GM21737 (cell line): ENCODE measurements at regions not wholly inside any gene's neighbourhood (a gene's known extent, or its start where the extent isn't known, plus 50 kb on each side); places are given as distances from the start of the nearest gene placed in this dataset.
"Not testable (repeated sequence)": the region's sequence is repeated elsewhere in the genome, so short reads cannot be mapped to it uniquely, and the experiment has no call there.

ENCODE experiments used
- ATAC-seq: cut with Tn5 transposase; IDR thresholded peaks from one replicate; pipeline ENCODE4 v1.9.1; 2021; ENCODE audit warnings: mild to moderate bottlenecking, moderate library complexity; ENCODE audit not compliant: unreplicated experiment

DNA sequence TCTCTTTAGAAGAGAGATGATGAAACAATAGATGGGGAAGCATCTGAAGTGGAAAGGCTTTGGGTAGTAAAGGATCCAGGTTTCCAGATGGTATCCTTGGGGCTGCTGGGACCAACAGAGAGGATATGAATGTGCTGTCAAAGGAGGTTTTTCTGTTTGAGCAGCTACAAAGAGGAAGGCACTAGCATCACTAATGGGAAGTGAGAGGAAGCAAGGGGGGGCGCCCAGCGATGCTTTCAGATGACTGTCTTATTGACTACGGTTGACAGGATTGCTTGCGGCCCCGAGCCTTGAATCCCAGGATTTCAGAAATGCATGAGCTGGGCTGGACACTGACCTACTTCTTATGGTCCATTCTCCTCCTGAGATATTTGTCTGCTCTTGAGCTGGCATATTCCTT is 103.8 kb upstream of the GALNT15 start:
- no peak for ATAC-seq

DNA sequence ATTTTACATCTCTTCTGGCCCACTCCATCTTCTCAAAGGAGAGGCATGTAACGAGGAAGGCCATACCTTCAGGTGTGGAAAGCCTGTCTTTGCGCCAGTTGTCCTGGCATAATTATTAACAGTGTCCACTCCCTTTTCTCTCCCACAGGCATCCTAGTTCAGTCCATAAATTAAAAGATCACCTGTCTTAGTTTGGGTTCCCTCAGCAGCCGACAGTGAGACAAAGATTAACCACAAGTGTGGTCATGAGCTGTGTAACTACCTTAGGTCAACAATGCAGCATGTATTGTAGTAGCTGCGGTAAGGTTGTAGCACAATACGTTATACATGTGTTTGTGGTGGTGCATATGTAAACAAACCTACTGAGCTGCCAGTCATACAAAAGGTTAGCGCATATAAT is 103.3 kb upstream of the GALNT15 start:
- ATAC-seq = no peak

DNA sequence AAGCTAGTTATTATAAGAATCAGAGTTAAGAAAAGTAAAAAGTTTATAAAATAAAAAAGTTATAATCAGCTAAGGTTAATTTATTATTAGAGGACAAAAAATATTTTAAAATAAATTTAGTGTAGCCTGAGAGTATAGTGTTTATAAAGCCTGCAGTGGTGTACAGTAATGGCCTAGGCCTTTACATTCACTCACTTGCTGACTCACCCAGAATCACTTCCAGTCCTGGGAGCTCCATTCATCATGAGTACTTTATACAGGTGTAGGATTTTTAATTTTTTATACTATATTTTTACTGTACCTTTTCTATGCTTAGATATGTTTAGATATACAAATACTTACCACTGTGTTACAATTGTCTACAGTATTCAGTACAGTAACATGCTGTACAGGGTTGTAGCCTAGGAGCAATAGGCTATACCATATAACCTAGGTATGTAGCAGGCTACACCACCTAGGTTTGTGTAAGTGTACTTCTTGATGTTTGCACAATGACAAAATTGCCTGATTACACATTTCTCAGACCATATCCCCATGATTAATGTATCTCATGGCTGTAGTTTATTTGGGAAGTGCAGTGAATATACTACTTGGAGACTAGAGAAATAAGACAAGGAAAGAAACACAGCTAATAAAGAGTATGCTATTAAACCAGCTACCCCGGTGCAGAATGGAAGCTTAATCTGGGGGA is 101.9 kb upstream of the GALNT15 start:
- ATAC-seq = no peak

DNA sequence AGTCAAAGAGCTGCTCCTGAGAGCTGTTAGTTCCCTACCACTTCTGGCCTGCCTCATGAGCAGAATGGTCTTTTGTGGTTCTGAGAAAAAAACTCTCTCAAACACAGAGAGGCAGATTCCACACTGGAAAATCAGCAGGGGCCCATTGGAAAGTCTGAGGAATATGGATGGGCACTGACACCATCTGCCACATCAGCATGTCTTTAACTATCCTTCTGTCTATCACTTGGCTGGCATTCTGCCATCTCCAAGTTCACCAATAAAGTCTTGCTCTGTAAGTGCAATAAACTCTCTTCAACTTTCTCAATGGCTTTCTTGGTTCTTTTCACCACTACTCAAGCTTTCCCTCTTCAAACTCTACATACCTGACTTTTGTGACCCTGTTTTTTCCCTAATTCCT is 101.3 kb upstream of the GALNT15 start:
- ATAC-seq = no peak

DNA sequence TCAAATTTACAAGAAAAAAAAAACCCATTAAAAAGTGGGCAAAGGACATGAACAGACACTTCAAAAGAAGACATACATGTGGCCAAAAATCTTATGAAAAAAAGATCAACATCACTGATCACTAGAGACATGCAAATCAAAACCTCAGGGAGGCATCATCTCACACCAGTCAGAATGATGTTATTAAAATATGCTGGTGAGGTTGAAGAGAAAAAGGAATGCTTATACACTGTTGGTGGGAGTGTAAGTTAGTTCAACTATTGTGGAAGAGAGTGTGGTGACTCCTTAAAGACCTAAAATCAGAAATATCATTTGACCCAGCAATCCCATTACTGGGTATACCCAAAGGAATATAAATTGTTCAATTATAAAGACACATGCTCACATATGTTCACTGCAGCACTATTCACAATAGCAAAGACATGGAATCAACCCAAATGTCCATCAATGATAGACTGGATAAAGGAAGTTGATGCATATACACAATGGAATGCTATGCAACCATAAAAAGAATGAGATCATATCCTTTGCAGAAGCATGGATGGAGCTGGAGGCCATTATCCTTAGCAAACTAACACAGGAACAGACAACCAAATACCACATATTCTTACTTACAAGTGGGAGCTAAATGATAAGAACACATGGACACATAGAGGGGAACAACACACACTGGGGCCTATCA is 100.3 kb upstream of the GALNT15 start:
- ATAC-seq = not testable (repeated sequence)

DNA sequence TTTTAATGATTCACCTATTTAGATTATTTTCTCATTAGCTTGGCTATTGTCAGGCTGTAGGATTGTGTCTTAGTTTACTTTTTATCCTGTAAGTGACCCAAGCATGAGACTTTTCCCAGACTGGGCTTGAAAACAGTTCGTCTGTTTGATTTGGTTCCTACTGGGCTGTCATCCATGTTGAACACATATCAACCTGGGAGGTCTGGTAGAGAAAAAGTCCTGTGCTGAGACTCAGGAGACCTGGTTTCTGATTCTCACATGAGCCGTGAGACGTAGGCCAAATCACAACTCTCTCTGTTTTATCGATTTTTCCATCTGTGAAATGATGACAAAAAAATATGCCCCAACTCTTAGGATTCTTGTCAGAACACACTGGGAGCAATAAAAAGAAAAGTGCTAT is 98.8 kb upstream of the GALNT15 start:
- no peak for ATAC-seq

DNA sequence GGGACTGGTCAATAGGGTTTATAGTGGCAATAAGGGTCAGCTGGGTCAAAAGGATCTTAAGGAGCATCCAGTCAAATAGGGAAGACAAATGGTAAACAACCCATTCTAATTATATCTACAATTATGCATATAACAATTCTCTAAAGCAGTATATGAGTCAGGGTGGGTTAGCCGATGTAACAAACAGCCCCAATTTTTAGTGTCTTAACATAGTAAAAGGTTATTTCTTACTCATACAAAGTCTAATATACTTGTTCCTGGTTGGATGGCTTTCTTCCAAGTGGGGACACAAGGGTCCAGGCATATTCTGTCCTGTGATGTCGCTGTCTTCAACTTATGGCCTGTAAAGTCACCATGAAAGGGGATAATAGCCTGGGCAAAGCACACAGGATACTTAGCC is 97.9 kb upstream of the GALNT15 start:
- no peak for ATAC-seq

DNA sequence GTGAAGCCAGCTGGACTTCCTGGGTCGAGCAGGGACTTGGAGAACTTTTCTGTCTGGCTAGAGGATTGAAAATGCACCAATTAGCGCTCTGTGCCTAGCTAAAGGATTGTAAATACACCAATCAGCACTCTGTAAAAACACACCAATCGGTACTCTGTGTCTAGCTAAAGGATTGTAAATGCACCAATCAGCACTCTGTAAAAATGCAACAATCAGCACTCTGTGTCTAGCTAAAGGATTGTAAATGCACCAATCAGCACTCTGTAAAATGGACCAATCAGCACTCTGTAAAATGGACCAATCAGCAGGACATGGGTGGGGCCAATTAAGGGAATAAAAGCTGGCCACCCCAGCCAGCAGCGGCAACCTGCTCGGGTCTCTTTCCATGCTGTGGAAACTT is 97.3 kb upstream of the GALNT15 start:
- ATAC-seq = not testable (repeated sequence)

DNA sequence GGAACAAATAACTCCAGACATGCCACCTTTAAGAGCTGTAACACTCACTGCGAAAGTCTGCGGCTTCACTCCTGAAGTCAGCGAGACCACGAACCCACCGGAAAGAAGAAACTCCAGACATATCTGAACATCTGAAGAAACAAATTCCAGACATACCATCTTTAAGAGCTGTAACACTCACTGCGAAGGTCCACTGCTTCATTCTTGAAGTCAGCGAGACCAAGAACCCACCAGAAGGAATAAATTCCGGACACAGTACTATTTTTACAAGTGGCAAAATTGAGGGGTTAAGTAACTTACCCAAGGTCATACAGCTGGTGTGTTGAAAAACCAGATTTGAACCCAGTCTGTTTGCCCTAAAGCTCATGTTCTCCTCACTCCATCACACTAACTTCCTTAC is 96.8 kb upstream of the GALNT15 start:
- ATAC-seq = not testable (repeated sequence)

DNA sequence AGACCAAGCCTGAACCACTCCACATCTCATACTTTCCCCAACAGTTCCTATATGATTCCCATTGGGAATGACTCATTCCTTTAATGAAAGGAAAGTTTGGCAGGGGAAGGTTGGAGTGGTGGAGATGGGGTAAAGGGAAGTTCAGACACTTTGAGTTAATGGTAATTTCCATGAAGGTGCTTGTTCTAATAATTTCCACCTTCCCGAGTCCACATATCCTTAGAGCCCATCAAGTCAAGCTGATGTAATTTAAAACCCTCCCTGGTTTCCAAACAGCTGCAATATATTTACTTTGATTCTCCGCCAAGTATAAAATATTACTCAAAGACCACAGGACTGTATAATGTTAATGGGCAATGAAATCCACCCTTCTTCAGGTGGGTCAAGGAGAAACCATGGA is 95.0 kb upstream of the GALNT15 start:
- no peak for ATAC-seq

DNA sequence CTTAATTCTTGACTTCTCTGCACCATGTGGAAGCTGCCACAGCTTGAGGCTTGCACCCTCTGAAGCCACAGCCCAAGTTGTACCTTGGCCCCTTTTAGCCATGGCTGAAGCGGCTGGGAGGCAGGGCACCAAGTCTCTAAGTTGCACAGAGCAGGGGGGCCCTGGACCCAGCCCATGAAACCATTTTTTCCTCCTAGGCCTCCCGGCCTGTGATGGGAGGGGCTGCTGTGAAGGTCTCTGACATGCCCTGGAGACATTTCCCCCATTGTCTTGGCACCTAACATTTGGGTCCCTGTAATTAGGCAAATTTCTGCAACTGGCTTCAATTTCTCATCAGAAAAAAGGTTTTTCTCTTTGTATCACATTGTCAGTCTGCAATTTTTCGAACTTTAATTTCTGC is 92.8 kb upstream of the GALNT15 start:
- no peak for ATAC-seq

DNA sequence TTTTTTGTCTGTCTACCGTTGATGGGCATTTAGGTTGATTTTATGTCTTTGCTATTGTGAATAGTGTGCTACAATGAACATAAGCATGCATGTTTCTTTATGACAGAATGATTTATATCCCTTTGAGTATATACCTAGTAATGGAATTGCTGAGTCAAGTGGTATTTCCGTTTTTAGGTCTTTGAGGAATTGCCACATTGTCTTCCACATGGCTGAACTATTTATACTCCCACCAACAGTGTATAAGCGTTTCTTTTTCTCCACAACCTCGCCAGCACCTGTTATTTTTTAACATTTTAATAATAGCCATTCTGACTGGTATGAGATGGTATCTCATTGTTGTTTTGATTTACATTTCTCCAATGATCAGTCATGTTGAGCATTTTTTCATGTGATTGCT is 89.6 kb upstream of the GALNT15 start:
- ATAC-seq = no peak

DNA sequence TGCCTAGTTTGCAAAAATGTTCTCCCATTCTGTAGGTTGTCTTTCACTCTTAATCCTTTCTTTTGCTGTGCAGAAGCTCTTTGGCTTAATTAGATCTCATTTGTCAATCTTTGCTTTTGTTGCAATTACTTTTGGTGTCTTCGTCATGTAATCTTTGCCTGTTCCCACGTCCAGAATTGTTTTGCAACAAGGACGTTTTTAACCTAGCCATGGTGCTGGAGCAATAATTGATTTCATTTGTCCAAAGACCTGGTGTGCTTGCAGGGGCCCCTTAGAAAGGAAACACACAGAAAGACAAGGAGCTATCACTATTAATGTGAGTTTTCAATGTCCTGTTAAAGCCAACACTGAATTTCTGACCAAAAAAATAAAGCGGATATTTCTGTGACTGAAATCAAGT is 89.1 kb upstream of the GALNT15 start:
- ATAC-seq = no peak

DNA sequence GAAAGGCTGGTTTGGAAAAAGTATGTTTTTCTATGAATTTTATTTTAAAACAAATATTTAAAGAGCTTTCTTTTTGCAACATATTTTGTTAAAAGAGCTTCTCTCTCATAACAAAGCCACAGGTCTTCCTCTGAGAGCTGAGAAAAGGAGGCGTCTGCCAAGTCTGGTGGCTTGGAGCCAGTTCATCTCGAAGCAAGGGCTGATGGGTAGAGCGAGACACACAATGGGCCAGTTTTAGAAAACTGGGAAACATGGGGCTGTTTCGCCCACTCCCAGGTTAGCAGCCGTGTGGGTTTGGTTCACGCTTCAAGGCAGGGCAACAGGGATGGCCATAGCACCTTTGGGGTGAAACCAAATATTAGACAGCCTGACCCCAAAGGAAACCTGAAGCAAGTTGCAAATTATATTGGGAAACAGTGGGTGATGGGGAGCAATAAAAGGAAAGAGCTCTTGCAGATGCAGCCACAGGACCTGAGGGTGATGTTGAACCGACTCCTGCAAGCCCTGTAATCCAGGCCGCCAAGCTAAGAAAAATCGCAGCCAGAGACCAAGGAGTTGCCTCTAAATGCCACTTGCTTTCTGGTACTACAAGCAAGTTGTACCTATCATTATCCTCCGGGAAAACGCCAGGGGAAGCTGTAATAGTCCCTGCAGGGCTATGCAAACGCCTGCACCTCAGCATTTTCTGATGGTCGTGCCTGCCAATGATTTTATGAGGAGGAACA is 88.4 kb upstream of the GALNT15 start:
- no peak for ATAC-seq

DNA sequence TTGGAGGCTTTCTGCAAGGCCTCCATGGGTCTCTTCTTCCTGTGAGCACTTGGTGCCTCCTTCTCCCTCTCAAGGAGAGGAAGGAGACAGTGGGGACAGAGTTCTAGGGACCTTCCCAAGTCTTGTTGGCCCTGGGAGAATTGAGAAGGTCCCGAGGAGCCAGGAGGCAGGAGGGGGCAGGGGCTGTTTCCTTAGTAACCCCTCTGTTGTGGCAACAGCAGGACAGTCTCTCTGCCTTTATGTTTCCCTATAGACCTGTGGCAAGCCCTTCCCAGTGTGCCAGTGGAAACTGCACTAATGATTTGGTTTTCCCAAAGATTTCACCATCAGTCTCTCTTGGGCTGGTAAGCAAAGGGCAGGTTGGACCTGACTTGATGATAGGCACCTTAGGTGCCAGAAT is 87.8 kb upstream of the GALNT15 start:
- no peak for ATAC-seq

DNA sequence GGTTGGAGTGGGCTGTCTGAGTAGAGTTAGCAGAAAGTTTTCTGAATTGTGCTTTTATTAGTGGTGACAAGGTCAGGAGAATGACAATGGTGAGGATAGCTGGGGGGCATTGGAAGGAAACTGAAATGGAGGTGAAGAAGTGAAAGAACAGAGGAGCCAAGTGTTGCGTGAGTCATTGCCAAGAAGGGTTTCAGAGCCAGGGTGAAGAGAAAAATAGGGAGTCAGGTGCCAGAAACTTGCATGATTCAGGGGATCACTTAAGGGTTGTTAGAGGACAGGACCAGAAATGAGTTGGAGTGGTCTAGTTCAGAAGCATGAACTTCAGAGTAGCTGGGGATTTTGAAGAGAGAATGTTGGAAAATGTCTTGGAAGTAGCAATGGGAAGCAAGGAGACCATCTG is 86.0 kb upstream of the GALNT15 start:
- ATAC-seq = no peak

DNA sequence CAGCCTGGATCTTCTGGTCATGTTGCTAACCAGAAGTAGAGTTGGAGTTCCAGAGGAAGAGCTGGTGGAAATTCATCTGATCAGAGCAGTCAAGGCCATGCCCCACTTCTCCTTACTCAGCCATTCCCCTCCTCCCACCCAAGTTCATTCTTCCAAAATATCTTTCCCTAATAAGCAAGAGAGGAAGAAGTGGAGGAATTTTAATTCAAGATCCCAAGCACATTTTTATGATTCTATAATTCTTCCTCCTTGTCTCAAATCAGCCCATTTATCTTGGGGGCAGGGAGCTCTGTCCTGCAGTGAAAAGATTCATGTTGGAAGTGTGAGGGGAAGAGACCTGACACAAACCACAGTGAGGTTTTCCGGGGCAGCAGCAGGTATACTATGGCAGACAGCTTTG is 85.0 kb upstream of the GALNT15 start:
- ATAC-seq = no peak

DNA sequence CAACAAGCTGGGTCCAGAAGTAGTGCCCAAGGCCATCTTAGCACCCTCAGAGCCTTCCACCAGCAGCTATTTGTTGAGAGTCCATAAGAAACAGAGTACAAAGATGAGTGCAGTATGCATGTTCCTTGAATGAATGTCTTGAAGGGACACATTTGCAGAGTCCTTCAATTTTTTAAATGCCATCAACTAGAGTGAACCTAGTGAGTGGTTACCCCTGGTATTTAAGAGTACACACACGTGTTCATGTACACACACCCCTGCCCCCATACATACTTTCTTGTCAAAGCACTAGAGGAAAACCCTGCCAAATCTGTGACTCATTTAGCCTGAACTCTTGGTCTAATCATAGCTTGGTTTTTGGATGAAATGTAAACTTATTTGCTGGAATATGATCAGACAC is 84.5 kb upstream of the GALNT15 start:
- no peak for ATAC-seq

DNA sequence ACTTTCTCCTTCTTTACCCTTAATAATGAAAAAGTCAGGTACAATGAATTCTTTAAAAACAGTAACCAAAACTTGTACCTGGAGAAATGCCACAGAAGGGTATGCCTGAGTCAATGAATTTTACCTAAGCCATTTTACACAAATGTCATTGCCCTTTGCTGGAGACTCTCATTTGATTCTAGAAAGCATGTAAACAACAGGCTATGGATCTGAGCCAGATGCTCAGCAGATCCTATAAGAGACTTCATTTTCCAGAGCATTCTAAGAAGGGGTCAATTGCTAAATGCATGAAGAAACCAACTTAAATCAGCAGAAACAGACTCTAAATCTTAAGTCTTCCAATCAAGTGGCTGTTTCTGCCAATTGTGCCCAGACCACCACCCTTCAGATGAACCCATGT is 83.8 kb upstream of the GALNT15 start:
- no peak for ATAC-seq

DNA sequence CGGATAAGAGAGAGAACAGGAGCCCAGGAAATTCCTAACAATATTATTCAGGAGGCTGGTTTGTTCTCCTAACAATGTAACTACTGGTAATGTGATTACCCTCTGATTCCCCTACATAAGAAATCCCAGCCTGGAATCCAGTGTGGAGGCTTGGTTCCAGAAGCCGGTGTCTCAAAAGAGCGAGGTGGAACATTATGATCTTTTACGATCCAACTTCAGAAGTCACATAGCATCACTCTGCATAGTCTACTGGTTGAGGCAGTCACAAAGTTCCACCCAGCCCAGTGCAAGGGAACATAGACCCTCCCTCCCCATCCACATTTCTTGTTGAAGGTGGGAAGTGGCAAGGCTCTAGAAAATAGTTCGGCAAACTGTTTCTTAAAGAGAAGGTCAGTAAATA is 81.6 kb upstream of the GALNT15 start:
- no peak for ATAC-seq

DNA sequence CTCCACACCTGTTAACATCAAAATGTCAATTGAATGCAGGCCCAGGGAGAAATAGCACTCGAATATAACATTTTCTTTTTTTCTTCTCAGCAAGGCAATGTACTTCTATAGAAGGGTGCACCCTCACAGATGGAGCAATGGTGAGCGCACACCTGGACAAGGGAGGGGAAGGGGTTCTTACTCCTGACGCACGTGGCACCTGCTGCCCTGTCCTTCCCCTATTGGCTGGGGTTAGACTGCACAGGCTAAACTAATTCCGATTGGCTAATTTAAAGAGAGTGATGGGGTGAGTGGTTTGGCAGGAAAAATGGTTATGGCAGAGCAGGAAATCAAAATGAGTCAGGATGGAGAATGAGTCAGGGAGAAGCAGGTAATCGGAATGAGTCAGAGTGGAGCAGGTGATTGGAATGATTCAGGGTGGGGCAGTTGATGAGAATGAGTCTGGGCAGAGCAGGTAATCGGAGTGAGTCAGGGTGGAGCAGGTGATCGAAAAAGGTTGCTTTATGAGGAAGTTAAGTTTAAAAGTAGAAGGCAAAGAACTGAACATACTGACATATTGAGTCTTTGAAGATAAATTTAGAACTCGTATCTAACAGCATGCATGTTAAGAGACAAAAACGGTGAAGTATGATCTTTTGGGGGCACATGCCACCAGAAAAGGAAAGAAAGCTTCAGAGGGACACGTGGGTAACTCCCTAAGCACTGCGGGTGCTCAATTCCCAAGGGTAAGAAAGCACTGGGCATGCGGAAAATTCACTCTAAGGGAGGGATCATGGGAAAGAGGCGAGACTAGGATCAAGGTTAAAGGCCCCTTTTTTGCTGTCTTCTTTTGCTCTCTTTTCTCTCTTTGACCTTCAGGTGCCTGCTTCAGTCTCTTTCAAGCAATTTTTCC is 72.9 kb upstream of the GALNT15 start:
- ATAC-seq = no peak
